NT2/D1 (cell line): ENCODE measurements at regions not wholly inside any gene's neighbourhood (a gene's known extent, or its start where the extent isn't known, plus 50 kb on each side); places are given as distances from the start of the nearest gene placed in this dataset.

ENCODE experiments used
- DNase-seq: peaks from one replicate; pipeline ENCODE4 v3.0.0-alpha.2; 2011; ENCODE audit warnings: low read depth, low spot score
- H3K27me3 ChIP-seq: 2 replicates; pipeline ENCODE4 v1.6.0; 2011; ENCODE audit warnings: mild to moderate bottlenecking; ENCODE audit not compliant: insufficient read length, insufficient read depth
- H3K36me3 ChIP-seq: 2 replicates; pipeline ENCODE4 v1.6.1; 2011; ENCODE audit warnings: mild to moderate bottlenecking, low read length, mixed read lengths; ENCODE audit not compliant: insufficient read depth, insufficient read length
- H3K4me1 ChIP-seq: 2 replicates; pipeline ENCODE4 v1.5.1; 2011; ENCODE audit not compliant: insufficient read depth, insufficient read length
- H3K4me3 ChIP-seq: 2 replicates; pipeline ENCODE4 v1.5.1; 2011; ENCODE audit warnings: low read depth; ENCODE audit not compliant: insufficient read length
- H3K9ac ChIP-seq: 2 replicates; pipeline ENCODE4 v1.6.0; 2011; ENCODE audit warnings: low read depth; ENCODE audit not compliant: insufficient read length
- H3K9me3 ChIP-seq: 2 replicates; pipeline ENCODE4 v1.5.1; 2011; ENCODE audit warnings: mild to moderate bottlenecking, low read length; ENCODE audit not compliant: insufficient read depth
- SUZ12 ChIP-seq: IDR thresholded peaks from 2 replicates; pipeline ENCODE4 v1.6.1; 2011; ENCODE audit not compliant: insufficient read length, insufficient read depth; ENCODE audit errors: extremely low read depth
- YY1 ChIP-seq: IDR thresholded peaks from 2 replicates; pipeline ENCODE4 v1.6.1; 2011; ENCODE audit not compliant: insufficient read length, insufficient read depth
- ZNF274 ChIP-seq: IDR thresholded peaks from 2 replicates; pipeline ENCODE4 v1.6.1; 2011; ENCODE audit warnings: mild to moderate bottlenecking, low read depth, low read length

DNA sequence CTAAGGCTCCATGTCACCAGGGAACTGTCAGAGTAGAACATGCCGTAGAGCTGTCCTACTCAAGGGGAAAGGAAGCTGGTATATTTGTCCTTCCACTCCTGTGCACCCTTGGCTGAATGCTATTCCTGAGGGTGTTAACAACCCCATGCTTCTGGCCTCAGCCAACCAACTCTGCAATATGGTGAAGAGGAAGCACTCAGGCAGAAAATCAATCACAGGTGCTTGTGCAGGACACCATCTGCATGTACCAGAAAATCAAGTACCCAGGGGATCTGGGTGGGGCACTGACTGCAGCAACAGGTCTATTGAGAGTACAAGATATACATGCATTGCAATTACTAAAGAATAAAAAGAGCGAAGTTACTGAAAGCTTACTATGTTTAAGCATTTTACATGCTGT is 51.4 kb upstream of the NEK6 start:
- peaks cover 2% of the 10 kb centered on the region for H3K4me1 ChIP-seq
- H3K9me3 ChIP-seq = peaks cover 13% of the 10 kb centered on the region; the same call in 1 of the 2 replicates
- H3K9ac ChIP-seq = no peak overlapping the region
- TF ChIP-seq SUZ12 = no peak
- no peak for TF ChIP-seq YY1
- TF ChIP-seq ZNF274 = no peak
- H3K4me3 ChIP-seq = no peak overlapping the region
- DNase-seq = no peak
- H3K36me3 ChIP-seq = no peaks in the 10 kb centered on the region
- H3K27me3 ChIP-seq = no peaks in the 10 kb centered on the region
